Fibroblast of pulmonary artery (primary cell): ENCODE measurements at regions not wholly inside any gene's neighbourhood (a gene's known extent, or its start where the extent isn't known, plus 50 kb on each side); places are given as distances from the start of the nearest gene placed in this dataset.

Source experiments
- DNase-seq: peaks from one replicate; pipeline ENCODE4 v3.0.0-alpha.2; 2010; ENCODE audit warnings: low read depth
- H3K4me3 ChIP-seq: replicated peaks from 2 replicates; pipeline ENCODE4 v1.5.1; 2011; ENCODE audit warnings: low read depth, mild to moderate bottlenecking, control low read depth, low read length, moderate library complexity
- TF ChIP-seq, protein P1 (sequence below): IDR thresholded peaks from 2 replicates; pipeline ENCODE4 v1.5.1; 2011; ENCODE audit warnings: mild to moderate bottlenecking, control low read depth, low read length, inconsistent platforms; ENCODE audit errors: missing control alignments

GRCh38 chr5:113871972-113872371 lies 358.5 kb downstream of the YTHDC2 start:
- no peak for DNase-seq
- TF ChIP-seq, protein P1, sequence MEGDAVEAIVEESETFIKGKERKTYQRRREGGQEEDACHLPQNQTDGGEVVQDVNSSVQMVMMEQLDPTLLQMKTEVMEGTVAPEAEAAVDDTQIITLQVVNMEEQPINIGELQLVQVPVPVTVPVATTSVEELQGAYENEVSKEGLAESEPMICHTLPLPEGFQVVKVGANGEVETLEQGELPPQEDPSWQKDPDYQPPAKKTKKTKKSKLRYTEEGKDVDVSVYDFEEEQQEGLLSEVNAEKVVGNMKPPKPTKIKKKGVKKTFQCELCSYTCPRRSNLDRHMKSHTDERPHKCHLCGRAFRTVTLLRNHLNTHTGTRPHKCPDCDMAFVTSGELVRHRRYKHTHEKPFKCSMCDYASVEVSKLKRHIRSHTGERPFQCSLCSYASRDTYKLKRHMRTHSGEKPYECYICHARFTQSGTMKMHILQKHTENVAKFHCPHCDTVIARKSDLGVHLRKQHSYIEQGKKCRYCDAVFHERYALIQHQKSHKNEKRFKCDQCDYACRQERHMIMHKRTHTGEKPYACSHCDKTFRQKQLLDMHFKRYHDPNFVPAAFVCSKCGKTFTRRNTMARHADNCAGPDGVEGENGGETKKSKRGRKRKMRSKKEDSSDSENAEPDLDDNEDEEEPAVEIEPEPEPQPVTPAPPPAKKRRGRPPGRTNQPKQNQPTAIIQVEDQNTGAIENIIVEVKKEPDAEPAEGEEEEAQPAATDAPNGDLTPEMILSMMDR, result no peak

GRCh38 chr5:113875096-113875495 lies 361.6 kb downstream of the YTHDC2 start:
- no peak for DNase-seq
- no peak overlapping the region for H3K4me3 ChIP-seq
- TF ChIP-seq, protein P1, result no peak

More at GRCh38 chr5:113871972-113872371, 358.5 kb downstream of the YTHDC2 start:
- no peak overlapping the region for H3K4me3 ChIP-seq

GRCh38 chr5:113891491-113891890 lies 378.0 kb downstream of the YTHDC2 start:
- no peak for DNase-seq
- TF ChIP-seq, protein P1, result no peak
- H3K4me3 ChIP-seq, result no peak overlapping the region

DNA sequence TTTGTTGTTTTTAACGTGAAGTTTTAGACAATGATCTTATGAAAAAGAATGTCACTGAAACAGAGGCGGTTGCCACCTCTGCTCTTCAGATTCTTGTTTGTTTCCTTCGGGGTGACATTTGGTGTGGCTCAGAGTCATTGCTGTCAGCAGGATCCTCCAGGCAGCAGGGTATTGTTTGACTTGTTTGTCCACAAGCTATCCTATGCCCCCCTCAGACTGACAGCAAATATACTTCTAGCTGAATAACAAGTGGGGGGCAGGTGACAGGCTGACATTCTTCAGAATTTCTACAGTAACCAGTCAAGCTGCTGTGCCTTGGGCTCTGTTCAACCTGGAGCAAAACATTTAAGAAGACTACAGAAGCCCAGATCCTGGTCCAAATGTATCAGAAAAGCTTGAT lies 383.3 kb downstream of the YTHDC2 start:
- no peak for DNase-seq
- TF ChIP-seq, protein P1, result no peak
- no peak overlapping the region for H3K4me3 ChIP-seq

DNA sequence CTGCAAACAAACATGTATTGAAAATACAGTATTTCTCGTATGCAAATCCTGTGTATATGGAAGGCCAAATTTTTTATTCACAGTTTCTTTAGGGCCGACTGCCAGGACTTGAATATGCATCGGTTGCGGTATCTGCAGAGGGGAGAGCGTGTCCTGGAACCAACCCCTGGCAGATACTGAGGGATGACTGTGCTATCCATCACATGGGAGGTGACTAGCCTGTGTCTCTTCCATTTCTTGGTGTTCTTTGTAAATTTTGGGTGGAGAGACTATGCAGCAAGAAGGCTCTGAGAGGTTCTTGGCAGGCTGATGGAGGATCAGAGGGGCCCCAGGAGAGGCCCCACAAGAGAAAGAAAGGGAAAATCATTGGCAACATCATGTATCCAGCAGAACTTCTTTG lies 384.3 kb downstream of the YTHDC2 start:
- DNase-seq, result no peak
- no peak overlapping the region for H3K4me3 ChIP-seq
- TF ChIP-seq, protein P1, result no peak

DNA sequence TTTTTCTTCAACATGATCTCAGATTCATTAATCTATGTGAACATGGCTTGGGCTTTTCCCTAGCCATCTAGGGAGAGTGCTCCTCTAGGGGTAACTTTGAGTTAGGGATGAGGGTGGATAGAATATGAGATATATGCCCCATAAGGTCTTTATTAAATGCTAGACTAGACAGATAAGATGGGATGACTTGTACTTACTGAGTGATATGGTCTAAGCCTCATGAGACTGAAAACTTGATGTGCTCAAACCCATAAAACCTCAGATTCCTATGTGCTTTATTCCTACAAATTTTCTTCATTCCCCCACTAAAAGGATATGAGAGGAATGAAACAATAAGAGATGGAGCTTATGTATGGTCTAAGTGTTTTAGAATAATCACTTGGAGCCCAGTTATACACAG lies 386.6 kb downstream of the YTHDC2 start:
- TF ChIP-seq, protein P1, result no peak
- no peak overlapping the region for H3K4me3 ChIP-seq
- no peak for DNase-seq

DNA sequence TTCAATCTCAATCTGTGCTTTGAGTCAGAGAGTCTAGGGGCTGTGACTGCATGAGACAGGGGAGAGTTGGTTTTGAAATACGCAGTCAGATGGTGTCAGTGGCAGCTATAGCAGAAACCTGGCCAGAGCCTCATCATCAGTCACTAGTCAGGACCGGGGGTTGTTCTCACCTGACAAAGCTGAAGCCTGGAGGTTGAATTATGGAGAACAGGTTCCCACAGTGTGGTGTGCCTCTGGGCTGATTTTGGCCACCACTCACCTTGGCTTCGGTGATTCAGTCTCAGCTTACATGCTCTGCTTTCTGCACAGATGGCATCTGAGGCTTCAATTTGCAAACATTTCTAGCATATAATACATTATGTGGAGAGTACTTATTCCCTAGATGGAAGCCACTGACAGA lies 387.3 kb downstream of the YTHDC2 start:
- no peak overlapping the region for H3K4me3 ChIP-seq
- TF ChIP-seq, protein P1, result no peak
- DNase-seq, result no peak
